Astrocyte (in vitro differentiated cells and primary cell): ENCODE measurements at regions not wholly inside any gene's neighbourhood (a gene's known extent, or its start where the extent isn't known, plus 50 kb on each side); places are given as distances from the start of the nearest gene placed in this dataset.

Experiments used
- EZH2 ChIP-seq: IDR thresholded peaks from 2 replicates; pipeline ENCODE4 v1.6.1; 2012; ENCODE audit warnings: mild to moderate bottlenecking, low read length, inconsistent platforms; ENCODE audit not compliant: insufficient read depth
- TF ChIP-seq, protein P1 (sequence below): IDR thresholded peaks from 2 replicates; pipeline ENCODE4 v1.5.1; 2011; ENCODE audit warnings: low read depth, mild to moderate bottlenecking, inconsistent platforms, low read length, moderate library complexity; ENCODE audit not compliant: insufficient read depth

DNA sequence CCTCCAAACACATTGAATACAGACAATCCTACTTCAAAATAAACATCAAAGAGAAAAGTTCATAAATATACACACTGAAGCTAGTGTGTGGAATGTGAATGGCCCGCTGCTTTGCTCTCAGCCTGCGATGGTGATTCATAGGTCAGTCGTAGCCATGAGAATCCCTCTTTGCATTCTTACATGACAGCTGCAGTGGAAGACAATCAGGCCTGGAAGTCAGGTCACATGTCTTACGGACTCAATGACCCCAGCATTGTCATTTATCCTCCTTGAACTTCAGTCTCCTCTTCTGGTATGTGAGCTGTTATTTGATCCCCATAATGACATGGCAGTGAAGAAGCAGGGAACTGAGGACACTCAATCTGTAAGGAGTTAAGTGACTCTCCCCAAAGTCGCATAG, 217.8 kb upstream of the EOMES start:
- TF ChIP-seq EZH2, result no peak
- TF ChIP-seq, protein P1, sequence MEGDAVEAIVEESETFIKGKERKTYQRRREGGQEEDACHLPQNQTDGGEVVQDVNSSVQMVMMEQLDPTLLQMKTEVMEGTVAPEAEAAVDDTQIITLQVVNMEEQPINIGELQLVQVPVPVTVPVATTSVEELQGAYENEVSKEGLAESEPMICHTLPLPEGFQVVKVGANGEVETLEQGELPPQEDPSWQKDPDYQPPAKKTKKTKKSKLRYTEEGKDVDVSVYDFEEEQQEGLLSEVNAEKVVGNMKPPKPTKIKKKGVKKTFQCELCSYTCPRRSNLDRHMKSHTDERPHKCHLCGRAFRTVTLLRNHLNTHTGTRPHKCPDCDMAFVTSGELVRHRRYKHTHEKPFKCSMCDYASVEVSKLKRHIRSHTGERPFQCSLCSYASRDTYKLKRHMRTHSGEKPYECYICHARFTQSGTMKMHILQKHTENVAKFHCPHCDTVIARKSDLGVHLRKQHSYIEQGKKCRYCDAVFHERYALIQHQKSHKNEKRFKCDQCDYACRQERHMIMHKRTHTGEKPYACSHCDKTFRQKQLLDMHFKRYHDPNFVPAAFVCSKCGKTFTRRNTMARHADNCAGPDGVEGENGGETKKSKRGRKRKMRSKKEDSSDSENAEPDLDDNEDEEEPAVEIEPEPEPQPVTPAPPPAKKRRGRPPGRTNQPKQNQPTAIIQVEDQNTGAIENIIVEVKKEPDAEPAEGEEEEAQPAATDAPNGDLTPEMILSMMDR, result no peak
